HAP-1 (cell line): ENCODE measurements at regions not wholly inside any gene's neighbourhood (a gene's known extent, or its start where the extent isn't known, plus 50 kb on each side); places are given as distances from the start of the nearest gene placed in this dataset.

Experiments
- DNase-seq, 2 experiments: peaks; one replicate each; pipeline ENCODE4 v3.0.0-alpha.2; 2016 to 2020; ENCODE audit warnings: low spot score in 2 of 2
- H3K27me3 ChIP-seq: fragments of 250-450 bp; sonication (Bioruptor Pico); 2 replicates; pipeline ENCODE4 v1.5.1; 2020; ENCODE audit warnings: low read depth, mild to moderate bottlenecking, moderate library complexity
- H3K36me3 ChIP-seq: fragments of 250-450 bp; sonication (Bioruptor Pico); replicated peaks from 2 replicates; pipeline ENCODE4 v1.5.1; 2020; ENCODE audit warnings: mild to moderate bottlenecking
- H3K4me1 ChIP-seq: fragments of 250-450 bp; sonication (Bioruptor Pico); 2 replicates; pipeline ENCODE4 v1.5.1; 2020; ENCODE audit warnings: mild to moderate bottlenecking
- H3K4me3 ChIP-seq: fragments of 250-450 bp; sonication (Bioruptor Pico); 2 replicates; pipeline ENCODE4 v1.5.1; 2020; ENCODE audit warnings: mild to moderate bottlenecking, moderate library complexity
- H3K9me3 ChIP-seq: fragments of 250-450 bp; sonication (Bioruptor Pico); 2 replicates; pipeline ENCODE4 v1.5.1; 2020; ENCODE audit warnings: mild to moderate bottlenecking, moderate library complexity
- in situ Hi-C: fragments of 300-500 bp; cut with MboI; formaldehyde crosslinking; loops from 3 replicates; pipeline ENCODE4 v1.14.3; 2020; ENCODE audit warnings: low sequenced_read_pairs, inconsistent platforms, mixed read lengths

GRCh38 chr16:74160759-74161158 lies 135.9 kb upstream of the PSMD7 start:
- H3K4me3 ChIP-seq: no peak overlapping the region
- H3K36me3 ChIP-seq: no peaks in the 10 kb centered on the region
- H3K9me3 ChIP-seq: no peaks in the 10 kb centered on the region
- DNase-seq: no peak
- H3K4me1 ChIP-seq: no peaks in the 10 kb centered on the region
- in situ Hi-C loops: no loop called here
- H3K27me3 ChIP-seq: no peaks in the 10 kb centered on the region

- Histone ChIP-seq H3K4me1 (no peaks in the 10 kb centered on the region), H3K4me3 (no peak overlapping the region)
- in situ Hi-C loops: no loop called here
These were observed 142.8 kb upstream of the PSMD7 start for GRCh38 chr16:74153773-74154172.

GRCh38 chr16:74146643-74147042 lies 150.0 kb upstream of the PSMD7 start:
- DNase-seq: no peak
- H3K27me3 ChIP-seq: 0 out of 2 replicates have a peak, but pooled peaks cover 2% of the 10 kb centered on the region
- no peaks in the 10 kb centered on the region for H3K9me3 ChIP-seq
- no peak overlapping the region for H3K4me3 ChIP-seq
- no peaks in the 10 kb centered on the region for H3K4me1 ChIP-seq
- H3K36me3 ChIP-seq: no peaks in the 10 kb centered on the region
- in situ Hi-C loops: no loop called here

More at GRCh38 chr16:74153773-74154172, 142.8 kb upstream of the PSMD7 start:
- no peak for DNase-seq
- H3K9me3 ChIP-seq: no peaks in the 10 kb centered on the region
- H3K27me3 ChIP-seq: 0 out of 2 replicates have a peak, but pooled peaks cover 5% of the 10 kb centered on the region
- no peaks in the 10 kb centered on the region for H3K36me3 ChIP-seq

GRCh38 chr16:74143171-74143570 lies 153.4 kb upstream of the PSMD7 start:
- Histone ChIP-seq H3K4me1 (no peaks in the 10 kb centered on the region), H3K27me3 (0 out of 2 replicates have a peak, but pooled peaks cover 2% of the 10 kb centered on the region), H3K36me3 (no peaks in the 10 kb centered on the region), H3K4me3 (no peak overlapping the region), H3K9me3 (no peaks in the 10 kb centered on the region)
- in situ Hi-C loops: no loop called here
- DNase-seq: no peak

GRCh38 chr16:74141015-74141414 lies 155.6 kb upstream of the PSMD7 start:
- no peaks in the 10 kb centered on the region for H3K36me3 ChIP-seq
- no peak overlapping the region for H3K4me3 ChIP-seq
- H3K4me1 ChIP-seq: no peaks in the 10 kb centered on the region
- in situ Hi-C loops: no loop called here
- H3K9me3 ChIP-seq: no peaks in the 10 kb centered on the region
- H3K27me3 ChIP-seq: 0 out of 2 replicates have a peak, but pooled peaks cover 2% of the 10 kb centered on the region
- no peak for DNase-seq

- H3K9me3 ChIP-seq: no peaks in the 10 kb centered on the region
- no peak for DNase-seq
- H3K27me3 ChIP-seq: 0 out of 2 replicates have a peak, but pooled peaks cover 2% of the 10 kb centered on the region
- no peaks in the 10 kb centered on the region for H3K36me3 ChIP-seq
- H3K4me3 ChIP-seq: no peak overlapping the region
- in situ Hi-C loops: no loop called here
- no peaks in the 10 kb centered on the region for H3K4me1 ChIP-seq
These were observed 156.1 kb upstream of the PSMD7 start for GRCh38 chr16:74140557-74140956.

GRCh38 chr16:74123826-74124225 lies 172.8 kb upstream of the PSMD7 start:
- DNase-seq: no peak
- no peaks in the 10 kb centered on the region for H3K36me3 ChIP-seq
- H3K9me3 ChIP-seq: no peaks in the 10 kb centered on the region
- in situ Hi-C loops: no loop called here
- H3K27me3 ChIP-seq: peaks cover 20% of the 10 kb centered on the region
- H3K4me1 ChIP-seq: no peaks in the 10 kb centered on the region
- no peak overlapping the region for H3K4me3 ChIP-seq

- no peak for DNase-seq
- Histone ChIP-seq H3K36me3 (no peaks in the 10 kb centered on the region), H3K27me3 (peaks cover 17% of the 10 kb centered on the region), H3K4me1 (no peaks in the 10 kb centered on the region), H3K9me3 (no peaks in the 10 kb centered on the region), H3K4me3 (no peak overlapping the region)
- in situ Hi-C loops: no loop called here
These were observed 173.4 kb upstream of the PSMD7 start for GRCh38 chr16:74123195-74123594.

- Histone ChIP-seq H3K36me3 (no peaks in the 10 kb centered on the region), H3K4me3 (no peak overlapping the region), H3K4me1 (no peaks in the 10 kb centered on the region), H3K27me3 (peaks cover 15% of the 10 kb centered on the region), H3K9me3 (no peaks in the 10 kb centered on the region)
- no peak for DNase-seq
- in situ Hi-C loops: no loop called here
These were observed 178.8 kb upstream of the PSMD7 start for GRCh38 chr16:74117798-74118197.

- Histone ChIP-seq H3K4me3 (no peak overlapping the region), H3K27me3 (no peaks in the 10 kb centered on the region), H3K9me3 (no peaks in the 10 kb centered on the region), H3K4me1 (no peaks in the 10 kb centered on the region), H3K36me3 (no peaks in the 10 kb centered on the region)
- DNase-seq: no peak
- in situ Hi-C loops: no loop called here
These were observed 183.1 kb upstream of the PSMD7 start for GRCh38 chr16:74113545-74113944.

- Histone ChIP-seq H3K4me1 (peaks cover 6% of the 10 kb centered on the region), H3K36me3 (no peaks in the 10 kb centered on the region), H3K4me3 (no peak overlapping the region), H3K9me3 (no peaks in the 10 kb centered on the region), H3K27me3 (no peaks in the 10 kb centered on the region)
- in situ Hi-C loops: no loop called here
- no peak for DNase-seq
These were observed 185.1 kb upstream of the PSMD7 start for GRCh38 chr16:74111456-74111982.

- H3K4me3 ChIP-seq: peak overlapping the region; percentile 17
These were observed 188.6 kb upstream of the PSMD7 start for GRCh38 chr16:74107795-74108610.

GRCh38 chr16:74104022-74104421 lies 192.6 kb upstream of the PSMD7 start:
- peaks cover 4% of the 10 kb centered on the region; the same call in 1 of the 2 replicates for H3K9me3 ChIP-seq
- in situ Hi-C loops: no loop called here
- peaks cover 39% of the 10 kb centered on the region for H3K4me1 ChIP-seq
- DNase-seq: no peak
- no peak overlapping the region for H3K4me3 ChIP-seq
- H3K27me3 ChIP-seq: no peaks in the 10 kb centered on the region
- H3K36me3 ChIP-seq: no peaks in the 10 kb centered on the region

More at GRCh38 chr16:74107795-74108610, 188.6 kb upstream of the PSMD7 start:
- no peaks in the 10 kb centered on the region for H3K27me3 ChIP-seq
- in situ Hi-C loops: no loop called here
- peaks cover 6% of the 10 kb centered on the region for H3K4me1 ChIP-seq
- H3K36me3 ChIP-seq: no peaks in the 10 kb centered on the region
- DNase-seq: peak; percentile 76 to 87
- H3K9me3 ChIP-seq: peaks cover under 1% of the 10 kb centered on the region; the same call in 1 of the 2 replicates

- Histone ChIP-seq H3K4me1 (peaks cover 48% of the 10 kb centered on the region), H3K27me3 (no peaks in the 10 kb centered on the region), H3K36me3 (no peaks in the 10 kb centered on the region), H3K4me3 (no peak overlapping the region), H3K9me3 (peaks cover 4% of the 10 kb centered on the region; the same call in 1 of the 2 replicates)
- peak in 1 of 2 experiments; percentile 86 for DNase-seq
- in situ Hi-C loops: no loop called here
These were observed 195.1 kb upstream of the PSMD7 start for GRCh38 chr16:74101379-74102137.
